GM12878 (cell line): ENCODE measurements at regions not wholly inside any gene's neighbourhood (a gene's known extent, or its start where the extent isn't known, plus 50 kb on each side); places are given as distances from the start of the nearest gene placed in this dataset.

ENCODE experiments used
- ATAC-seq: fragments of 200-7000 bp; cut with Tn5 transposase; 3 replicates; pipeline ENCODE4 v1.9.1; 2020; ENCODE audit warnings: mild to moderate bottlenecking, moderate library complexity
- BruUV-seq: library from RNA; stranded (reverse); fragments of 400-500 nt; replicated peaks from 2 replicates; lab custom pipeline; 2021; lab: Mats Ljungman, UMichigan
- CTCF ChIA-PET: fragments of 300-600 bp; sonication (Branson Sonifier 250); formaldehyde crosslinking; extraction: SDS; loops from one replicate; lab custom pipeline; 2021; ENCODE audit warnings: inconsistent platforms; lab: Yijun Ruan, JAX
- POLR2A ChIA-PET: fragments of 350-600 bp; formaldehyde crosslinking; extraction: SDS; loops from one replicate; lab custom pipeline; 2021; ENCODE audit warnings: inconsistent platforms; lab: Charles Lee
- RAD21 ChIA-PET: fragments of 300-600 bp; sonication (Branson Sonifier 250); formaldehyde crosslinking; loops from one replicate; lab custom pipeline; 2023; ENCODE audit warnings: antibody characterized with exemption; ENCODE audit not compliant: unreplicated experiment; lab: Charles Lee
- SMC1A ChIA-PET: fragments of 300-600 bp; sonication (Branson Sonifier 250); formaldehyde crosslinking; loops from one replicate; lab custom pipeline; 2023; ENCODE audit not compliant: unreplicated experiment, uncharacterized antibody; lab: Charles Lee
- DNase-seq: peaks from one replicate; pipeline ENCODE4 v3.0.0-alpha.2; 2011; ENCODE audit warnings: low read depth, low spot score
- FAIRE-seq: peaks from 3 replicates; lab custom pipeline; 2011; peaks lifted over from hg19 to GRCh38; lab: Jason Lieb, UNC
- H2AFZ ChIP-seq: 2 replicates; pipeline ENCODE4 v1.6.0; 2011; ENCODE audit warnings: low read depth, low read length, control low read depth; ENCODE audit not compliant: control insufficient read depth
- H3K27ac ChIP-seq: 2 replicates; pipeline ENCODE4 v1.5.1; 2011; ENCODE audit warnings: control low read depth; ENCODE audit not compliant: control insufficient read depth, insufficient read depth
- H3K27me3 ChIP-seq, 2 experiments: replicated peaks in 1 of 2; 2 replicates each; pipeline versions ENCODE4 v1.6.0 to v1.6.1; 2011; ENCODE audit warnings: low read length in 1 of 2; ENCODE audit not compliant: control insufficient read depth in 2 of 2, insufficient read depth in 2 of 2
- H3K36me3 ChIP-seq, 2 experiments: 2 replicates each; pipeline ENCODE4 v1.5.1; 2011; ENCODE audit warnings: low read length in 1 of 2; ENCODE audit not compliant: control insufficient read depth in 2 of 2, insufficient read depth in 2 of 2
- H3K4me1 ChIP-seq: 2 replicates; pipeline ENCODE4 v1.6.1; 2011; ENCODE audit warnings: mild to moderate bottlenecking, low read length, moderate library complexity, mixed read lengths; ENCODE audit not compliant: control insufficient read depth, insufficient read depth
- H3K4me2 ChIP-seq: 2 replicates; pipeline ENCODE4 v1.6.0; 2011; ENCODE audit warnings: control low read depth; ENCODE audit not compliant: control insufficient read depth, insufficient read depth
- H3K4me3 ChIP-seq: fragments of 200-600 bp; sonication (generic); 2 replicates; pipeline ENCODE4 v1.5.1; 2016
- H3K79me2 ChIP-seq: 2 replicates; pipeline ENCODE4 v1.6.0; 2011; ENCODE audit warnings: low read length; ENCODE audit not compliant: control insufficient read depth, insufficient read depth
- H3K9ac ChIP-seq: 2 replicates; pipeline ENCODE4 v1.8.0; 2011; ENCODE audit warnings: low read length, control low read depth, mixed read lengths; ENCODE audit not compliant: control insufficient read depth, insufficient read depth
- H3K9me3 ChIP-seq: replicated peaks from 3 replicates; pipeline ENCODE4 v1.5.1; 2011; ENCODE audit warnings: mild to moderate bottlenecking, low read length; ENCODE audit not compliant: control insufficient read depth, insufficient read depth
- H4K20me1 ChIP-seq: 2 replicates; pipeline ENCODE4 v1.6.0; 2011; ENCODE audit not compliant: control insufficient read depth, insufficient read depth
- HDAC6 ChIP-seq: fragments of 200-600 bp; sonication (generic); IDR thresholded peaks from one replicate; pipeline ENCODE4 v1.8.0; 2017; ENCODE audit warnings: antibody characterized with exemption; ENCODE audit not compliant: unreplicated experiment
- HSF1 ChIP-seq: fragments of 150-350 bp; IDR thresholded peaks from 2 replicates; pipeline ENCODE4 v1.6.1; 2014; ENCODE audit warnings: mild to moderate bottlenecking, low read depth, low read length
- IRF4 ChIP-seq: IDR thresholded peaks from 2 replicates; pipeline ENCODE4 v1.6.1; 2011; ENCODE audit warnings: low read depth, low read length
- POLR2A ChIP-seq: IDR thresholded peaks from 2 replicates; pipeline ENCODE4 v1.6.1; 2011; ENCODE audit warnings: low read depth, mild to moderate bottlenecking, low read length
- SKIL ChIP-seq: fragments of 450-650 bp; IDR thresholded peaks from 2 replicates; pipeline ENCODE4 v1.6.1; 2017; ENCODE audit warnings: mild to moderate bottlenecking, low read depth, inconsistent platforms; ENCODE audit not compliant: poor library complexity, severe bottlenecking
- ZBTB11 ChIP-seq: fragments of 450-650 bp; formaldehyde crosslinking; IDR thresholded peaks from 2 replicates; pipeline ENCODE4 v1.5.0; 2022; ENCODE audit warnings: mild to moderate bottlenecking, missing genetic modification characterization
- ZNF622 ChIP-seq: fragments of 450-650 bp; IDR thresholded peaks from 2 replicates; pipeline ENCODE4 v1.6.1; 2017; ENCODE audit warnings: mild to moderate bottlenecking, inconsistent platforms
- ZZZ3 ChIP-seq: IDR thresholded peaks from 2 replicates; pipeline ENCODE4 v1.6.1; 2011; ENCODE audit warnings: low read depth; ENCODE audit not compliant: control insufficient read depth, insufficient read length
- WGBS: methylation state at CpG from one replicate; pipeline ENCODE4 v1.1.6; 2016; ENCODE audit warnings: low lambda C conversion rate; ENCODE audit not compliant: insufficient replicate concordance, insufficient coverage; ENCODE audit errors: missing lambda C conversion rate; 5-methylcytosine and 5-hydroxymethylcytosine counted together
- in situ Hi-C: fragments of 300-500 bp; cut with MboI; formaldehyde crosslinking; loops from 9 replicates; pipeline ENCODE4 v1.14.3; 2018; ENCODE audit warnings: mixed read lengths
- intact Hi-C: fragments of 100-400 bp; cut with micrococcal nuclease; formaldehyde crosslinking; loops from one replicate; pipeline ENCODE4 v1.14.2; 2022; ENCODE audit not compliant: unreplicated experiment

GRCh38 chr9:102521097-102521755, 473.9 kb upstream of the CYLC2 start:
- Histone ChIP-seq H3K79me2 (no peaks in the 10 kb centered on the region), H3K27ac (no peak overlapping the region), H3K36me3 (no peaks in the 10 kb centered on the region), H4K20me1 (no peaks in the 10 kb centered on the region), H3K9me3 (no peaks in the 10 kb centered on the region), H2AFZ (no peak overlapping the region), H3K27me3 (no peaks in the 10 kb centered on the region), H3K4me2 (no peak overlapping the region)
- no peak for DNase-seq
- ChIA-PET CTCF (no interaction called here), RAD21 (no interaction called here), SMC1A (no interaction called here), POLR2A (no interaction called here)
- WGBS, result 2% methylated on average over 3 of the region's 3 CpGs
- intact Hi-C loops, result no loop called here
- TF ChIP-seq HSF1, result no peak
- no peak for TF ChIP-seq IRF4
- TF ChIP-seq ZNF622, result no peak
- TF ChIP-seq HDAC6, result no peak
- TF ChIP-seq POLR2A, result no peak
- no peak for TF ChIP-seq ZBTB11 (CRISPR knock-in tag)
- no peak for TF ChIP-seq SKIL
- no peak for TF ChIP-seq ZZZ3
- TF ChIP-seq, all 136 proteins: peak for 0
- no peak for ATAC-seq
- FAIRE-seq, result no peak
- no TSS peak for BruUV-seq
- H3K4me3 ChIP-seq, result no peak overlapping the region
- H3K9ac ChIP-seq, result no peak overlapping the region
- H3K4me1 ChIP-seq, result no peaks in the 10 kb centered on the region
- in situ Hi-C loops, result no loop called here
